ENCODE measurements at regions not wholly inside any gene's neighbourhood (a gene's known extent, or its start where the extent isn't known, plus 50 kb on each side); places are given as distances from the start of the nearest gene placed in this dataset.
"Not testable (repeated sequence)": the region's sequence is repeated elsewhere in the genome, so short reads cannot be mapped to it uniquely, and the experiment has no call there.

DNA sequence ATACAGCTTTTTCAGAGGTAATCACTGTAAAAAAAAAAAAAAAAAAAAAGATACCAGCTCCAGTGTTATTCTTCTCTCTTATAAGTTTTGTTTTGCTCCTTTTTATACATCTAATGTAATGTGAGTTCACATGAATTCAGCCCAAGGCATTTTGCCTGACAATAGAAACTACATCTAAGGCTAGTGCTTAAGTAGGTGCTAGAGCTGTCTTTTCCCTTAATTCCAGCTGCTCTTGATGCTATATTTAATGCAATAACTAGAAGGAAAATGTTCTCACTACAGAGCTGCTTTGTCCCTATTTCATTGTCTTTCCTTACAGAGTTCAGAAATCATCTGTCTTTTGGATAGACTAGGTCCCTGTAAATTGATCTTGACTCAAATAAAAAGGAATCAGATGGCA is 150.1 kb downstream of the NAA11 start:
- DNase-seq = no peak

DNA sequence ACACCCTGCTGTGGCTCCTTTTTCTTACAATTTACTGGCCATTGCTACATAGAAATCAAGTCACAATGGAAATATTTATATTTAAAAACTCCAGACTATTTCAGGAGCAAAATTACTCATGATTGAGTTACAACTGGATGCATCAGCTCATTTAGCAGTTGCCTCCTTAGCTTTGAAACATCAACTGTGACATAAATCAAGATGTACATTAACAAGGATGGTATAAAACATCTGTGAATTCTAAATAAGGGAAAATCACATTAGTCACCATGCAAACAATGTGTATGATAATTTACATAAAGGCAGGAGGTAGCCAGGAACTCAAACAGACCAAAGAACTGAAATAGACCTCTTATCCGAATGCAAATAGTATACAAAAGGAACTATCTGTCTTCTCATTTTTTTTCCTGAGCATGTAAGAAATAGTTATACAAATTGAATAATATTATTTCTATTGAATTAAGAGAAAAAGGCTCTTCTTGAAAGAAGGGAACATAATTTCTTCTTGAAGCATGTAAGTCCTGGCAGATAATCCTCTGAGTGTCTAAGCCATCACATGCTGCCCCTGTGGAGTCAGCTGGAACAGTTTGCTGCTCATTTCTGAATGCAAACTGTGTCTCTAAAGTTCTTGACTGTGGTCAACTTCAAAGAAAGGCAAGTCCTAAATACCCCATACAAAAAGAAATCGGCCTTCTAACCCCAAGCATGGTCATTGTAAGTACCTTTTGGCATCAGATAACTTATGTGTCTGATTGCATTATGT is 151.2 kb downstream of the NAA11 start:
- no peak for DNase-seq

DNA sequence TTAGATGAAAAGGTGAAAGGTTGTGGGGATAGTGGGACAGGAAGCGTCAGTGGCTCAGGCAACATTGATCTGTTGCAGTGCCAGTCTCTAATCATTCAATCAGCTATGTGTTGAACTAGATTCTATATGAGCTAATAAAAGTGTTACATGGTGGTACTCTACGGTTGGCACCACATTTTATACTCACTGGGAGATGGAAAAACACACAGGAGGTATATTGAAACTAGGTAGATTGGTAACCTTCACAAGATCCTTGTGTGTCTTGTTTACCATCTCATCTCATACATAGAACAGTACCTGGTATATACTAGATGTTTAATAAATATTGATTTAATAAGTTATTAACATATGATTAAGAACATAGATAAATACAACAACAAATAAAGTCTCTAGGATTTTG is 152.7 kb downstream of the NAA11 start:
- DNase-seq = no peak

DNA sequence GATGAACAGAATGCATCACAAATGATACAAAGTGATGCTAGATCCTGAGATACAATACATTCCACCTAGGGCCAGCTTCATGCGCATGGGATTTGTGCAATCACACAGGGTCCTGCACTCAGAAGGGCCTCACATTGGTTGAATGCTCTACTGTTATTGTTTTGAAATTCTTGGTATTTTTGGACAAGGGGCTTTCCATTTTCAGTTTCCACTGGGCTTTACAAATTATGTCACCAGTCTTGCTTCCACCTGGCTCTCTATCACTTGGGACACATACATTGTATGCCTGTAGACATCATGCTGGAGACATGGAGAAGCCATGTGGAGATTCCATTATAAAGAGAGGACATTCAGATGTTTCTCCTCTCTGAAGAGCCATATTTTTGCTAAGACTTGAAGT is 155.8 kb downstream of the NAA11 start:
- DNase-seq = no peak

DNA sequence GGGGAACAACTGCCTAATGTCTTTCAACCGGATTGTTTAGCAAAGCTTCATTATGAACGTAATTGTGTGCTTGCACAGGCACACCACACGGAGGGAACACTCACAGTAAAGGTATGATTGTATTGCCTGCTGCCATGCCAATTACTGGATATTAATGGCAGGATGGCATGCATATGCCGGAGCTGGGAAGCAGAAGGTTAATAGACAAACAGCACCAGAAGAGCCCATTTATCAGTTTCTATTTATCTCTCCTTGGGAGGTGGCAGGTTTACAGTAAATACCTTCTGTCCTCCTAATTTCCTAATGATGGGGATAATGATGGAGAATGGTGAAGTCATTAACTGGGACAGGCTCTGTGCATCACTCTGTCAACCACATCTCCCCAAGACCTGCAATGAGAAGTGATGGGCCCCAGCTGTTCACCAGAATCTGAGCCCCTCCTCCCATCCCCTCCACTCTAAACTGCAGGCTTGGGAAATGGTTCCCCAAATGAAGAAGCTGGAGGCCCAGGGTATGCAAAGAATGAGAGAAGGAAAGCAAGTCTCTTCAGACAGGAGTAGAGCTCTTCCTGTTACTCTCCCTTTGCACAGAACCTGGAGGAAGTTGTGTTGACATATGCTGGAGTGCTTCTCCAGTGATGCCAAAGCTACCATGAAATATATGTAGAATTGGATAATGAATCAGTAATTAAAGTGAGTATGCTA is 160.8 kb downstream of the NAA11 start:
- DNase-seq = no peak

DNA sequence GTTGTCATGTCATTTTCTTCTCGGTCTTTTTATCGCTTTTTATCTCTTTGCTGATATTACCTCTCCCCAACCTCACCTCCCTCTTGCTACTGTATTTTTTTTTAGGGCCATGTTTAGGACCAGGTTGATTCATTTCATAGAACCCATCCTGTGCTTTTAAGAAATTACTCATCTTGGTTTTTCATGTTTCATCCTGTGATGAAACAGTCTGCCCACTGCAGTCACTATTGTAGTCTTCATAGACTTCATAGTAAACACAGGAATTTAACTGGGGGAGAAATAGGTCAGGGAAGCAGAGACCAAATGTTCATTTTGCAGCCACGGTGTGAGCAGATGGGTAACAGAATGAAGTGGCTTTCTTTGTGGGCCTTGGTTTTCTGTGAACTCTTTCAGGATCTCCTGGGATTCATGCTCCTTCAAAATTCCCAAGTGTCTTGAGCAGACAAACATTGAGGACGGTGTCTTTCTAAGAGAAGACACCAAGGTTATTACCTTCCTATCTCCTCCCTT is 161.8 kb downstream of the NAA11 start:
- DNase-seq = no peak

DNA sequence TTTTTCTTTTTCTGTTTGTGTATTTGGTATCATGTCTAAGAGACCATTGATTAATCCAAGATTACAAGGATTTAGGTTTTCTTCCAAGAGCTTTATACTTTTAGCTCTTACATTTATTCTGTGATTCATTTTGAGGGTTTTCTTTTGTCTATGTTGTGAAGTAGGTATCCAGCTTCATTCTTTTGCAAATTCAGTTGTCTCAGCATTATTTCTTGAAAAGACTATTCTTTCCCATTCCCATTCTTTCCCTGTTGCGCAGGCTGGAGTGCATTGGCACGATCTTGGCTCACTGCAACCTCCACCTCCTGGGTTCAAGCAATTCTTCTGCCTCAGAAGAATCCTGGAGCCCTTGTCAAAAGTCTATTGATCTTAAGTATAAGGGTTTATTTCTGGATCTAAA is 164.9 kb downstream of the NAA11 start:
- DNase-seq = no peak

DNA sequence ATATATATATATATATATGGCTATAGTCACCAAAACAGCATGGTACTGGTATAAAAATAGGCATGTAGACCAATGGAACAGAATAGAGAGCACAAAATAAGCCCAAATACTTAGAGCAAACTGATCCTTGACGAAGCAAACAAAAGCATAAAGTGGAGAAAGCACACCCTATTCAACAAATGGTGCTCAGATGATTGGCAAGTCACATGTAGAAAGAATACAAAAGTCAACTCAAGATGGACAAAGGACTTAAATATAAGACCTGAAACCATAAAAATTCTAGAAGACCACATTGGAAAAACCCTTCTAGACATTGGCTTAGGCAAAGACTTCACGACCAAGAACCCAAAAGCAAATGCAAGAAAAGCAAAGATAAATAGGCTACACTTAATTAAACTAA is 167.2 kb downstream of the NAA11 start:
- not testable (repeated sequence) for DNase-seq

DNA sequence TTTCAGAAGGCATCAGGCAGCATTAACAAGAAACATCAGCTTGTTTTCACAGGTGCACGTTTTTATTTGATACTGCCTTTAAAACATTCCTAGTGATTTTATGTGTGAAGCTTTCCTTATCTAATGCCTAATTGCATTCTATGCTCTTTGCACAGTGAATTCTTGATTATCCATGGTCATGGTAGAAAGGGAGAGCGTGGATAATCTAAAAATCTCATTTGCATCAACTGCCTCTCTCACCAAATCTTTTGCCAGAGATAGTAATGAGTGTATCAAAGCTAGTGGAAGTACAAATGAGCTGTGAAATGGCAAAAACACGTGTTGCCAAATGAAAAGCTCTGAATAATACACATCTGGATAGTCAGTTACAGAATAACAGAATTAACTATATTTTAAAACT is 170.5 kb downstream of the NAA11 start:
- no peak for DNase-seq

DNA sequence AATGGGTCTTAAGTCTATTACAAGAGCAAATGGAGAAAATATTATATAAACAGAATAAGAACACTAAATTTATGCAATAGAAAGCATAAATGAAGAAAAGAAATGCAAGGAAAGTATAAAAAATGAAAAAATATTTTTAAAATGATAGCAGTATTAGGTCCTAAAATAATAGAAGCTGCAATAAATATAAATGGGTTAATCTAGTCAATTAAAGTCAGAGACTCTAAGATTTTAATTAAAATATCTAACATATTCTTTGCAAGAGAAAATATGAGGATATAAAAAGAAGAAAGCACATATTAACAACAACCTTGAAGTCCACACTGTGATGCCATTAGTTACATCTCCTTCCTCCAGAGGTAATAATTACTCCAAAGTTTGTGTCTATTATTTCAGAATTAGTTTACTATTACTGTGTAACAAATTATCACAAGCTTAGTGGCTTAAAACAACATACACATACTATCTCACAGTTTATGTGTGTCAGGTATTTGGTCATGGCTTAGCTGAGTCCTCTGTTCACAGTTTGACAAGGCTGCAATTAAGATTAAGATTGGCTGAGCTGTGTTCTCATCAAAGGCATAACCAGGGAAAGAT is 174.9 kb downstream of the NAA11 start:
- DNase-seq = no peak

DNA sequence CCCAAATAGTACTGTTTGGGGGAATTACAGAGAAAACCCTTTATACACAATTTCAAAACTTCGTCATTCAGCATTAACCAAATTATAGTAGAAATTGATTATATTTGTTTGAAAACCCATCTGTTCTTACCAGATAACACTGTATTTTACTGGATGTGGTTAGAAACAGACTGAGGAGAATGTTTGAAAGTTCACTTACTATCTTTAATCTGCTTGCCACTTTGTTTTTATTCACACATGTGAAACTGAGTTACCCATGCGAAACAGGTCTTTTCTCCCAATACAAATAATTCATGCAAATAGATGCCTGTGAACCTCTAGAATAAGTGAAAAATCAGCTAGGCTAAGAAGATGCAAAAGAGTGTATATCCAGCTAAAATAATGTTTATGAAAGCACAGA is 177.5 kb downstream of the NAA11 start:
- no peak for DNase-seq

DNA sequence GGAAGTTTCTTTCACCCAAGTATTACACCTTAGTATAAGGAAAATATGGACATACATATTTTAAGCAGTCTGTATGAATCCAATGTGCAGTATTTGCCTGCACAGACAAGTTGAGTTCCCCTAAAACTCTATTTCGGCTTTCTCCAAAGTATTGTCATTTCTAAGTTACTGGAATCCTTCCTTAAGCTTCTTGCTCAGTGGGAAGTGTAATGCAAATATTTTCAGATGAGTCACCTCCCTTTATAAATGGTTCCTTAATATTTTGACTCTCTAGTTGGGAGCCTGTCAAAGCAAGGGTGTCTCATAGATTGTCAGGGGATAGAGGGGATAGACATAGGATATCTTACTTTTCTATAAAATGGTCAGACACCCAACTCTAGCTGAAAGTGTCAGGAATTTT is 178.6 kb downstream of the NAA11 start:
- DNase-seq = no peak

DNA sequence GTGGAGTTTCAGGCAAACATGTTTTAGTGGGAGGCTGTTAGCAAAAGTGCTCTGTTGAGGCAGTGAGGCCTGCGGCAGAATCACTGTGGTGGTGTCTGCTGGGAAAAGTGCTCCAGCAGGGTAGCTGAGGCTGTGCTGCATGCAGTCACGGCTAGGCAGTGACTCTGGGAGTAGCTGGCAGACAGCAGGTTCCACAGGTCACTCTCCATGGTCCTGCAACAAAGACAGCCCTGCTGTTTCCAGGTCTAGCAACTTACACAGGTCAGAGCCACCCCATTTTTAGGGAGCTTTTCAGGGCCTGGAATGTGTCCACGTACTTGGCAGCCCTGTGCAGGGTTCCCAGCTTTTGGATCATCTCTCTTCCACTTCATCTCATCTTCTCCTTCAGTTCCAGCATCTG is 184.3 kb downstream of the NAA11 start:
- peak; percentile 7 for DNase-seq

DNA sequence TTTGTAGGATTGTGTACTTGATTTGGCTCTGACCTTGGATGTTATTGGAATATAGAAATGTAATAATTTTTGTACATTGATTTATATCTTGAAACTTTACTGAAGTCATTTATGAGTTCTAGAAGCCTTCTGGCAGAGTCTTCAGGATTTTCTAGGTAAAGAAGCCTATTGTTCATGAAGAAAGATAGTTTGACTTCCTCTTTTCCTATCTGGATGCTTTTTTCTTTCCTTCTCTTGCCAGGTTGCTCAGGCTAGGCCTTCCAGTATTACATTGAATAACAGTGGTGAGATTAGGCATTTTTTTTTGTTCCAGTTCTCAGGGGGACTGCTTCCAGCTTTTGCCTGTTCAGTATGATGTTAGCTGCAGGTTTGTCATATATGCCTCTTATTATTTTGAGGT is 191.1 kb downstream of the NAA11 start:
- DNase-seq = no peak

DNA sequence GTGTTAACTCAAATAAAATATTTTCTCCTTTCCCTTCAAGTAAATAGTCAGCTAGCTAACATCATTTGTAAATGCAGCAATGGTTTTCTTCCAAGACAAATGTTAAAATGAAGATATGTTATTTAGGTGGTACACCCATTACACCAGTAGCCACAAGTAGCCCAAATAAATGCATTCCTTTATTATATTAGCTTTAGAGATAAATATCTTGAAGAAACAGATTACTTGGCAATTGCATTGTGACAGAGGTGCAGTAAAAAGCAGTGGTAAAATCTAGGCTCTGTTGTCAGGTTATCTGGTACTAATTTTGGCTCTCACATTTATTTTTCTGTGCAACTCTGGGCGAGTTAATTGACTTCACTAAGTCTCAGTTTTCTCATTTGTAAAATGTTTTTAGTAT is 193.0 kb downstream of the NAA11 start:
- DNase-seq = no peak

DNA sequence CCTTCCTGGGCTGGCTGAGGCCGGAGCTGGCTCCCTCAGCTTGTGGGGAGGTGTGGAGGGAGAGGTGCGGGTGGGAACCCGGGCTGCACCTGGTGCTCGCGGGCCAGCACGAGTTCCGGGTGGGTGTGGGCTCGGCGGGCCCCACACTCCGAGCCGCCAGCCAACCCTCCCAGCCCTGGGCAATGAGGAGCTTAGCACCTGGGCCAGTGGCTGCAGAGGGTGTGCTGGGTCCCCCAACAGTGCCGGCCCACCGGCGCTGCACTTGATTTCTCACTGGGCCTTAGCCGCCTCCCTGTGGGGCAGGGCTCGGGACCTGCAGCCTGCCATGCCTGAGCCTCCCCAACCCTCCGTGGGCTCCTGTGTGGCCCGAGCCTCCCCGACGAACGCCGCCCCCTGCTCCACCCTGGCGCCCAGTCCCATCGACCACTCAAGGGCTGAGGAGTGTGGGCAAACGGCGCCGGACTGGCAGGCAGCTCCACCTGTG is 182.7 kb upstream of the PAQR3 start:
- DNase-seq = no peak

DNA sequence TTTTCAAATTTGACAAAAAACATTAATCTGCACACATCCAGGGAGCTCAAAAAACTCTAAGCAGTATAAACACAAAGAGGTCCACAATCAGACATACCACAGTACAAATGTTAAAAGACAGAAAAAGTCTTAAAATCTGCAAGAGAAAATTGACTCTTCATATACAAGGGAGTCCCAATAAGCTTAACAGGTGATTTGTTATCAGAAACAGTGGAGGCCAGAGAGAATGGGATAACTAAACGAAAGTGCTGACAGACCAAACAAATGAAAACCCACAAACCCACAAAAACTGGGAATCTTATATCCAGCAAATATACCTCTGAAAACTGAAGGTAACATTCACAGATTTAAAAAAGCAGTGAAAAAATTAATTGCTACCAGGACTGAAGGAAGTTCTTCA is 182.0 kb upstream of the PAQR3 start:
- no peak for DNase-seq

DNA sequence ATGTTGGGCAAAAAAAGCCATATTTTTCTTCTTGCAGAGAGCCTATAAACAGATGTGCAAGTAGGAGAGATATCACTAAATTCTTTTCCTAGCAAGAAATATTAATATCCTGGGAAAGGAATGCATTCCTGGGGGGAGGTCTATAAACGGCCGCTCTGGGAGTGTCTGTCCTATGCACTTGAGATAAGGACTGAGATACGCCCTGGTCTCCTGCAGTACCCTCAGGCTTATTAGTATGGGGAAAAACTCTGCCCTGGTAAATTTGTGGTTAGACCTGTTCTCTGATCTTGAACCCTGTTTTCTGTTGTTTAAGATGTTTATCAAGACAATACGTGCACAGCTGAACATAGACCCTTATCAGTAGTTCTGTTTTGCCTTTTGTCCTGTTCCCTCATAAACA is 177.8 kb upstream of the PAQR3 start:
- not testable (repeated sequence) for DNase-seq

DNA sequence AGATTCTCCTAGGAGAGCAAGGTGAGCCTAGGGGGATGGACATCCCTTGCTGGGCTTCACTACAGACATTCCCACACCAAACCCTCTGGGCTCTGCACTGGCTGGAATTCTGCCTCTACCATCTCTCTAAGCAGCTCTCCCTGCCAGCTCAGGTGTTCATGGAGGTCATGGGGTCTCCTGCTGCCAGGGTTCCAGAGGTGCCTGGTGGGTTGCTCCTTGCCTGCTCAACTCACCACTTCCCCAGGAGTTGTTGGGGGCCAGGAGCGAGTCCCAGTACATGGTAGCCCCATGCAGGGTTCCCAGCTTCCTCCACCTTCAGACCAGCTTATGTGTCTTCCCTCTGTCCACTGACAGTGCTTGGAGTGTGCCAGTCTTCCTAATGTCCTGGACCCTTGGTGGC is 167.8 kb upstream of the PAQR3 start:
- no peak for DNase-seq

DNA sequence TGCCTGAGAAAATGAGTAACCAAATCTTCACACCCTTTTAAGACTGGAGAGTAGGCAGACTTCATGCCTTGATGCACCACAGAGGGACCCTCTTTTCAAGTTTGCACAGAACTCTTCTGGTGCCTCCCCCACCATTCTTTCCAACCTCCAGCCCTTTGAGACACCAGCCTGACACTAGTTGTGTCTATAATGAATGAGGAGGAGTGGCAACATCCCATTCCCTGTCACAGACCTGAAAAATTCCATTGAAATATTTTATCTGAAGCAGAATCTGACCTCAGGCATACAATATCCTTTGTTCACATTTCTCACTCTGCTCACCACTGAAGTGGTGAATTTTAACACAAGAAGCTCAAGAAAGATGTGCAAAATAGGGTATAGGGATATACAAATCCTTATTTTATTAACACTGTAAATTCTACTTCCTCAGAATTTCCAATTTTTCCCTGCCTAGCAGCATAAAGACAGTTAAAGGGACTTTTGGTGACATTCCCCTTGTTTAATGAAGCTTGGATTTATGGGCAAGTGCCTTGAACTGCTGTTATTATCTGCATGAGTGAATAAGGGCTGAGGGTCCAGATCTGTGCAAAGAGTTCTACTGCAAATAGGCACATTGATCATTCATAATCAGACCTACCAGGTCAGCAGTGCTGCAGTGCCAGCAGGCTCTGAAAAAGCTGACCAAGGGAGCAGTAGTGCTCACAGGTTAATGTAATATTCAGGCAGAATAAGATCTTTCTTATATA is 149.9 kb upstream of the PAQR3 start:
- no peak for DNase-seq

DNA sequence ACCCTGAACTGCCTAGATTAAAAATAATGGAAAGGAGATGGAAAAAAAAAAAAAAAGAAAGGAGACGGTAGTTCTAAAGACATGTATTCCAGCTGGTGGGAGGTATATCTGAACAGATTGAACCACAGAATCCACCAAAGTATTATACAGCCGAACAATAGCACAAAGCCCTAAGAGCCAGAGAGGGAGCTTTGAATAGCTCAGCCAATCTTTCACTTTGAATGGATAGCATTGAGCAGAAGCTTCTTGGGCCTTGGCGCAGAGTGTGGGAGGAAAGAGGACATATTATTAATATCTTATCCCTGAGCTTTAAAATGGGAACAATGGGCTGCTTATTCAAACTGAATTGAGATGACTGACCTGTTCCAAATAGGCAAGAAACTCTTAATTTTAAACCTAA is 147.8 kb upstream of the PAQR3 start:
- DNase-seq = no peak

DNA sequence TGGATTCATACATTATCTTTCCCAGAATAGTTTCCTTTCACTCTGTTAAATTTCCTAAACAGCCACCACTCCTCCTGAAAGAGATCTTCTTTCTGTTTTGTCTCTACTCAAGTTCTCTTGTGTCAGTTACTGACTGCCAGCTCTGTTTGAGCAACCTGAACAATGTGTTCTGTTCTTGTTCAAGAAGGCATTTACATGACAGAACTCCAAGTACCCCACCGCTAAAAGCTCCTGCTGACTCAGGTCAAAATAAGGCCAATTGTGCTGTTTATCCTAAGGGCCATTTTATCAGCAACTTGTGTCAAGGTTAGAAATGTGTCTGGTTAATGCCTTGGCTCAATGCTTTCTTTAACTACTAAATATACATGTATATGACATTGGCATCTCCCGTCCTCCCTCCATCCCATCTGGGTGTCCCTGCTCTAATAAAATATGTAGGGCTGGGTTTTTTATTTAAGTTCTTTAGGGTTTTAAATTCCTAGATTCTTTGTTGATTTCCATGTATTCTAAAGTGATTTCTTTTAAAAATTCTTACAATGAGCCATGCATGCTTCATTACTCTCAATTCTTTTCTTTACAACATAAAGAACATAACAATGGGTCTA is 144.3 kb upstream of the PAQR3 start:
- no peak for DNase-seq
